ENCODE measurements at regions not wholly inside any gene's neighbourhood (a gene's known extent, or its start where the extent isn't known, plus 50 kb on each side); places are given as distances from the start of the nearest gene placed in this dataset.

- Histone ChIP-seq H3K4me1 (no peaks in the 10 kb centered on the region), H3K36me3 (no peaks in the 10 kb centered on the region), H3K27me3 (no peaks in the 10 kb centered on the region), H3K9me3 (no peaks in the 10 kb centered on the region), H3K4me3 (ENCODE audit: low read depth, low read length) (no peak overlapping the region)
- no peak for TF ChIP-seq CTCF (IDR thresholded peaks at IDR 0.05; ENCODE audit: low read depth, low read length)
- DNase-seq: no peak
Observed at GRCh38 chr12:32995623-32996022, 99.0 kb upstream of the PKP2 start.

- H3K4me3 ChIP-seq (ENCODE audit: low read depth, low read length): no peak overlapping the region
- no peaks in the 10 kb centered on the region for H3K9me3 ChIP-seq
- H3K27me3 ChIP-seq: no peaks in the 10 kb centered on the region
- no peaks in the 10 kb centered on the region for H3K4me1 ChIP-seq
- H3K36me3 ChIP-seq: no peaks in the 10 kb centered on the region
- TF ChIP-seq CTCF (IDR thresholded peaks at IDR 0.05; ENCODE audit: low read depth, low read length): no peak
- no peak for DNase-seq
Observed at GRCh38 chr12:32993404-32993803, 96.8 kb upstream of the PKP2 start.

GRCh38 chr12:32989705-32990104 lies 93.1 kb upstream of the PKP2 start:
- Histone ChIP-seq H3K9me3 (no peaks in the 10 kb centered on the region), H3K4me3 (ENCODE audit: low read depth, low read length) (no peak overlapping the region), H3K36me3 (no peaks in the 10 kb centered on the region), H3K27me3 (no peaks in the 10 kb centered on the region; the same call in 1 of the 2 replicates), H3K4me1 (no peaks in the 10 kb centered on the region)
- no peak for DNase-seq
- TF ChIP-seq CTCF (IDR thresholded peaks at IDR 0.05; ENCODE audit: low read depth, low read length): no peak

- Histone ChIP-seq H3K36me3 (no peaks in the 10 kb centered on the region), H3K4me1 (no peaks in the 10 kb centered on the region), H3K9me3 (no peaks in the 10 kb centered on the region), H3K4me3 (ENCODE audit: low read depth, low read length) (no peak overlapping the region), H3K27me3 (no peaks in the 10 kb centered on the region; the same call in 1 of the 2 replicates)
- TF ChIP-seq CTCF (IDR thresholded peaks at IDR 0.05; ENCODE audit: low read depth, low read length): no peak
- DNase-seq: no peak
Observed at GRCh38 chr12:32988982-32989381, 92.4 kb upstream of the PKP2 start.

- Histone ChIP-seq H3K4me1 (no peaks in the 10 kb centered on the region), H3K4me3 (ENCODE audit: low read depth, low read length) (no peak overlapping the region), H3K27me3 (no peaks in the 10 kb centered on the region; the same call in 1 of the 2 replicates), H3K9me3 (no peaks in the 10 kb centered on the region), H3K36me3 (no peaks in the 10 kb centered on the region)
- no peak for TF ChIP-seq CTCF (IDR thresholded peaks at IDR 0.05; ENCODE audit: low read depth, low read length)
- DNase-seq: no peak
Observed at GRCh38 chr12:32987512-32987911, 90.9 kb upstream of the PKP2 start.

- DNase-seq: peak; percentile 44
- Histone ChIP-seq H3K36me3 (no peaks in the 10 kb centered on the region), H3K9me3 (no peaks in the 10 kb centered on the region), H3K4me1 (no peaks in the 10 kb centered on the region), H3K4me3 (ENCODE audit: low read depth, low read length) (no peak overlapping the region), H3K27me3 (no peaks in the 10 kb centered on the region; the same call in 1 of the 2 replicates)
- no peak for TF ChIP-seq CTCF (IDR thresholded peaks at IDR 0.05; ENCODE audit: low read depth, low read length)
Observed at GRCh38 chr12:32983968-32984367, 87.4 kb upstream of the PKP2 start.

Measured in BE2C (cell line).